Tibial nerve (tissue), 4 donors: ENCODE measurements at regions not wholly inside any gene's neighbourhood (a gene's known extent, or its start where the extent isn't known, plus 50 kb on each side); places are given as distances from the start of the nearest gene placed in this dataset.

Source experiments
- CTCF ChIP-seq, 5 experiments: fragments of 200-600 bp in 3 of 5; fragments of 450-650 bp in 2 of 5; sonication (generic) in 3 of 5; IDR thresholded peaks; one replicate each; pipeline ENCODE4 v1.5.1; 2016 to 2019; ENCODE audit warnings: antibody characterized with exemption in 5 of 5, mild to moderate bottlenecking in 3 of 5, moderate library complexity in 2 of 5
- EP300 ChIP-seq, 2 donors: sonication (generic); formaldehyde crosslinking; IDR thresholded peaks; one replicate each; pipeline ENCODE4 v1.6.1; 2017; ENCODE audit warnings: antibody characterized with exemption in 2 of 2, mild to moderate bottlenecking in 1 of 2
- POLR2A ChIP-seq, 2 donors: fragments of 450-650 bp; IDR thresholded peaks; one replicate each; pipeline ENCODE4 v1.6.1; 2017; ENCODE audit warnings: antibody characterized with exemption in 2 of 2, mild to moderate bottlenecking in 2 of 2, moderate library complexity in 2 of 2

- TF ChIP-seq CTCF (IDR thresholded peaks at IDR 0.05) = no peak
- no peak for TF ChIP-seq POLR2A (IDR thresholded peaks at IDR 0.05)
- no peak for TF ChIP-seq EP300 (IDR thresholded peaks at IDR 0.05)
These were observed 73.2 kb upstream of the HDDC2 start for GRCh38 chr6:125375013-125375412.
